Motor neuron (in vitro differentiated cells): ENCODE measurements at regions not wholly inside any gene's neighbourhood (a gene's known extent, or its start where the extent isn't known, plus 50 kb on each side); places are given as distances from the start of the nearest gene placed in this dataset.
"Not testable (repeated sequence)": the region's sequence is repeated elsewhere in the genome, so short reads cannot be mapped to it uniquely, and the experiment has no call there.

ENCODE experiments used
- ATAC-seq, 8 experiments: fragments of 200-7000 bp; cut with Tn5 transposase; replicated peaks in 6 of 8; 2 replicates each; pipeline ENCODE4 v1.8.0; 2021; ENCODE audit warnings: mild to moderate bottlenecking in 8 of 8, moderate library complexity in 8 of 8
- H3K27ac ChIP-seq, 2 donors: fragments of 250-450 bp; sonication (Bioruptor Pico); 2 replicates each; pipeline ENCODE4 v1.9.0; 2021; ENCODE audit warnings: antibody characterized with exemption in 2 of 2, mild to moderate bottlenecking in 2 of 2, moderate library complexity in 1 of 2
- H3K4me1 ChIP-seq, 2 donors: fragments of 250-450 bp; sonication (Bioruptor Pico); replicated peaks in 1 of 2; 2 replicates each; pipeline ENCODE4 v1.6.1; 2021; ENCODE audit warnings: antibody characterized with exemption in 2 of 2, mild to moderate bottlenecking in 2 of 2, moderate library complexity in 1 of 2
- H3K4me3 ChIP-seq, 5 donors: fragments of 250-450 bp; sonication (Bioruptor Pico); 2 replicates each; pipeline ENCODE4 v1.9.0; 2021; ENCODE audit warnings: antibody characterized with exemption in 5 of 5, mild to moderate bottlenecking in 5 of 5, moderate library complexity in 4 of 5
- WGBS, 10 experiments: fragments of 450-650 bp; shearing (Covaris generic); methylation state at CpG; one replicate each; pipeline ENCODE4 v1.0.0; 2022; 5-methylcytosine and 5-hydroxymethylcytosine counted together
- in situ Hi-C, 9 experiments: fragments of 400-800 bp; cut with MboI; loops; one replicate each; pipeline ENCODE4 v1.15.0; 2021; ENCODE audit warnings: low sequenced_read_pairs in 9 of 9, low pct_unique_long_range_greater_than_20kb in 2 of 9; ENCODE audit not compliant: unreplicated experiment in 9 of 9

- ATAC-seq, H3K4me1 ChIP-seq, H3K27ac ChIP-seq, H3K4me3 ChIP-seq, in situ Hi-C loops: not testable (repeated sequence)
- 53 to 86% (median 73%) methylated on average over 2 to 6 of the region's 8 CpGs; no CpG with 5 or more reads in 6 of the 10 experiments for WGBS, 10 experiments
Measured at GRCh38 chr2:91742973-91743490, 3051.6 kb downstream of the RPIA start.

GRCh38 chr2:91743910-91744309 lies 3052.4 kb downstream of the RPIA start:
- H3K27ac ChIP-seq, H3K4me1 ChIP-seq, in situ Hi-C loops, ATAC-seq, H3K4me3 ChIP-seq: not testable (repeated sequence)
- WGBS, 10 experiments: no CpG with 5 or more reads among the region's 1 CpG

- H3K4me3 ChIP-seq, H3K27ac ChIP-seq, in situ Hi-C loops, H3K4me1 ChIP-seq: not testable (repeated sequence)
- peak in 6 of 8 experiments; percentile 40 to 66 (median 53) for ATAC-seq
- 20% methylated on average over 1 of the region's 16 CpGs; no CpG with 5 or more reads in 9 of the 10 experiments for WGBS, 10 experiments
Measured at GRCh38 chr2:91744700-91745141, 3053.2 kb downstream of the RPIA start.

- 0% methylated on average over 4 of the region's 52 CpGs; no CpG with 5 or more reads in 9 of the 10 experiments for WGBS, 10 experiments
- in situ Hi-C loops: no loop called here
- Histone ChIP-seq H3K27ac (no peak overlapping the region), H3K4me1 (peaks cover 0 to 5% of the 10 kb centered on the region in 2 donors), H3K4me3 (peak overlapping the region in 4 of 5 donors; percentile 21 to 37 (median 25))
- ATAC-seq: peak; percentile 66 to 96 (median 75)
Measured at GRCh38 chr2:91748902-91749301, 3057.4 kb downstream of the RPIA start.

GRCh38 chr2:91749665-91750064 lies 3058.2 kb downstream of the RPIA start:
- in situ Hi-C loops, H3K4me3 ChIP-seq, H3K4me1 ChIP-seq, H3K27ac ChIP-seq, ATAC-seq: not testable (repeated sequence)
- 100% methylated on average over 1 of the region's 12 CpGs; no CpG with 5 or more reads in 9 of the 10 experiments for WGBS, 10 experiments

- 0% methylated on average over 1 of the region's 5 CpGs; no CpG with 5 or more reads in 9 of the 10 experiments for WGBS, 10 experiments
- peak in 7 of 8 experiments; percentile 12 to 63 (median 51) for ATAC-seq
- in situ Hi-C loops, H3K4me3 ChIP-seq, H3K27ac ChIP-seq: not testable (repeated sequence)
- H3K4me1 ChIP-seq: peaks cover 6 to 14% of the 10 kb centered on the region in 2 donors
Measured at GRCh38 chr2:91759361-91759941, 3068.0 kb downstream of the RPIA start.

GRCh38 chr2:91760672-91761071 lies 3069.2 kb downstream of the RPIA start:
- H3K27ac ChIP-seq, ATAC-seq, in situ Hi-C loops, H3K4me3 ChIP-seq: not testable (repeated sequence)
- H3K4me1 ChIP-seq: peaks cover 10 to 25% of the 10 kb centered on the region in 2 donors
- WGBS, 10 experiments: no CpG with 5 or more reads among the region's 5 CpGs

GRCh38 chr2:91762312-91762711 lies 3070.8 kb downstream of the RPIA start:
- H3K27ac ChIP-seq, in situ Hi-C loops, H3K4me3 ChIP-seq, ATAC-seq: not testable (repeated sequence)
- H3K4me1 ChIP-seq: peaks cover 10 to 34% of the 10 kb centered on the region in 2 donors
- WGBS, 10 experiments: 100% methylated on average over 2 of the region's 6 CpGs; no CpG with 5 or more reads in 8 of the 10 experiments

- H3K4me1 ChIP-seq: peaks cover 10 to 34% of the 10 kb centered on the region in 2 donors
- H3K4me3 ChIP-seq, in situ Hi-C loops: not testable (repeated sequence)
- peak in 1 of 8 experiments; percentile 2 for ATAC-seq
- no CpG with 5 or more reads among the region's 4 CpGs for WGBS, 10 experiments
- peak overlapping the region in 1 of 2 donors; percentile 67 for H3K27ac ChIP-seq
Measured at GRCh38 chr2:91763710-91764109, 3072.2 kb downstream of the RPIA start.

- H3K27ac ChIP-seq: peak overlapping the region in 1 of 2 donors; percentile 78
Measured at GRCh38 chr2:91764581-91765002, 3073.1 kb downstream of the RPIA start.

GRCh38 chr2:91765018-91765754 lies 3073.7 kb downstream of the RPIA start:
- peak in 5 of 8 experiments; percentile 9 to 35 (median 23) for ATAC-seq
- no CpG with 5 or more reads among the region's 7 CpGs for WGBS, 10 experiments
- in situ Hi-C loops, H3K4me3 ChIP-seq, H3K27ac ChIP-seq: not testable (repeated sequence)
- peaks cover 10 to 38% of the 10 kb centered on the region in 2 donors for H3K4me1 ChIP-seq

More at GRCh38 chr2:91764581-91765002, 3073.1 kb downstream of the RPIA start:
- in situ Hi-C loops, H3K4me3 ChIP-seq: not testable (repeated sequence)
- H3K4me1 ChIP-seq: peaks cover 10 to 38% of the 10 kb centered on the region in 2 donors
- ATAC-seq: peak; percentile 59 to 82 (median 77)
- 0 to 100% (median 0%) methylated on average over 1 of the region's 5 CpGs; no CpG with 5 or more reads in 7 of the 10 experiments for WGBS, 10 experiments

- peak; percentile 34 to 76 (median 60) for ATAC-seq
- in situ Hi-C loops, H3K4me3 ChIP-seq: not testable (repeated sequence)
- H3K4me1 ChIP-seq: peaks cover 10 to 38% of the 10 kb centered on the region in 2 donors
- WGBS, 10 experiments: 35 to 86% (median 70%) methylated on average over 2 to 4 of the region's 9 CpGs; no CpG with 5 or more reads in 7 of the 10 experiments
- H3K27ac ChIP-seq: peak overlapping the region in 1 of 2 donors; percentile 36
Measured at GRCh38 chr2:91766349-91767048, 3075.0 kb downstream of the RPIA start.
